ENCODE measurements at regions not wholly inside any gene's neighbourhood (a gene's known extent, or its start where the extent isn't known, plus 50 kb on each side); places are given as distances from the start of the nearest gene placed in this dataset.
A peak's percentile ranks its signal among the peaks of the same experiment; 100 is the strongest.

GRCh38 chr6:44006123-44006871 lies 121.0 kb downstream of the MRPL14 start (continued):
- TF ChIP-seq PAXIP1 (CRISPR knock-in tag; conservative IDR thresholded peaks at IDR 0.05), result peak; percentile 77
- no peak for TF ChIP-seq DRAP1 (CRISPR knock-in tag; IDR thresholded peaks at IDR 0.05)
- TF ChIP-seq ZNF431 (CRISPR knock-in tag; IDR thresholded peaks at IDR 0.05; ENCODE audit: borderline replicate concordance, low read depth), result no peak
- TF ChIP-seq CSRNP1 (CRISPR knock-in tag; IDR thresholded peaks at IDR 0.05), result no peak
- 0 out of 2 replicates have a peak, but pooled peaks have one; percentile 20 for TF ChIP-seq ZNF350 (CRISPR knock-in tag; IDR thresholded peaks at IDR 0.05; ENCODE audit: borderline replicate concordance, low read depth)
- TF ChIP-seq ZNF550 (CRISPR knock-in tag; IDR thresholded peaks at IDR 0.05; ENCODE audit: borderline replicate concordance), result no peak
- no peak for TF ChIP-seq GZF1 (CRISPR knock-in tag; IDR thresholded peaks at IDR 0.05)
- TF ChIP-seq MXD3 (CRISPR knock-in tag; IDR thresholded peaks at IDR 0.05), result no peak
- TF ChIP-seq ZNF235 (CRISPR knock-in tag; IDR thresholded peaks at IDR 0.05; ENCODE audit: borderline replicate concordance), result no peak
- no peak; the same call in 1 of the 2 replicates for TF ChIP-seq PPARG (CRISPR knock-in tag; conservative IDR thresholded peaks at IDR 0.05)
- no peak for TF ChIP-seq NCOA1 (CRISPR knock-in tag; IDR thresholded peaks at IDR 0.05)
- TF ChIP-seq HOXD1 (CRISPR knock-in tag; IDR thresholded peaks at IDR 0.05), result no peak
- no peak for TF ChIP-seq JUNB (CRISPR knock-in tag; IDR thresholded peaks at IDR 0.05; ENCODE audit: borderline replicate concordance)
- TF ChIP-seq, protein P1, sequence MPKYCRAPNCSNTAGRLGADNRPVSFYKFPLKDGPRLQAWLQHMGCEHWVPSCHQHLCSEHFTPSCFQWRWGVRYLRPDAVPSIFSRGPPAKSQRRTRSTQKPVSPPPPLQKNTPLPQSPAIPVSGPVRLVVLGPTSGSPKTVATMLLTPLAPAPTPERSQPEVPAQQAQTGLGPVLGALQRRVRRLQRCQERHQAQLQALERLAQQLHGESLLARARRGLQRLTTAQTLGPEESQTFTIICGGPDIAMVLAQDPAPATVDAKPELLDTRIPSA (CRISPR knock-in tag; IDR thresholded peaks at IDR 0.05; ENCODE audit: borderline replicate concordance), result no peak
- TF ChIP-seq ZNF224 (CRISPR knock-in tag; IDR thresholded peaks at IDR 0.05), result no peak
